Neural crest cell (in vitro differentiated cells): ENCODE measurements at regions not wholly inside any gene's neighbourhood (a gene's known extent, or its start where the extent isn't known, plus 50 kb on each side); places are given as distances from the start of the nearest gene placed in this dataset.
A peak's percentile ranks its signal among the peaks of the same experiment; 100 is the strongest.

ENCODE experiments used
- DNase-seq: peaks from one replicate; pipeline ENCODE4 v3.0.0; 2021; ENCODE audit warnings: low read depth, mixed read lengths, low spot score
- H3K27ac Mint-ChIP-seq: one replicate; pipeline ENCODE4 v1.8.0; 2021; ENCODE audit warnings: mild to moderate bottlenecking, mixed read lengths; ENCODE audit not compliant: unreplicated experiment
- H3K27me3 Mint-ChIP-seq: 2 replicates; pipeline ENCODE4 v1.8.0; 2021; ENCODE audit warnings: low read depth, mild to moderate bottlenecking, mixed read lengths
- H3K36me3 Mint-ChIP-seq: 2 replicates; pipeline ENCODE4 v1.8.0; 2021; ENCODE audit warnings: low read depth, mild to moderate bottlenecking, mixed read lengths
- H3K4me1 Mint-ChIP-seq: 2 replicates; pipeline ENCODE4 v1.8.0; 2021; ENCODE audit warnings: mixed read lengths
- H3K4me3 Mint-ChIP-seq: one replicate; pipeline ENCODE4 v1.8.0; 2021; ENCODE audit warnings: mild to moderate bottlenecking, mixed read lengths
- H3K9me3 Mint-ChIP-seq: 2 replicates; pipeline ENCODE4 v1.8.0; 2021; ENCODE audit warnings: mixed read lengths
- CTCF ChIP-seq: fragments of 200-600 bp; sonication (generic); conservative IDR thresholded peaks from 2 replicates; pipeline ENCODE4 v1.5.0; 2021; ENCODE audit warnings: antibody characterized with exemption, mild to moderate bottlenecking

- Mint-ChIP-seq H3K27me3 (no peaks in the 10 kb centered on the region), H3K4me1 (no peaks in the 10 kb centered on the region), H3K4me3 (no peak overlapping the region), H3K36me3 (no peaks in the 10 kb centered on the region), H3K27ac (peak overlapping the region; percentile 5), H3K9me3 (peaks cover under 1% of the 10 kb centered on the region)
- no peak for DNase-seq
- TF ChIP-seq CTCF: no peak
Measured at GRCh38 chr6:56869346-56869745, 85.6 kb upstream of the BEND6 start.

DNA sequence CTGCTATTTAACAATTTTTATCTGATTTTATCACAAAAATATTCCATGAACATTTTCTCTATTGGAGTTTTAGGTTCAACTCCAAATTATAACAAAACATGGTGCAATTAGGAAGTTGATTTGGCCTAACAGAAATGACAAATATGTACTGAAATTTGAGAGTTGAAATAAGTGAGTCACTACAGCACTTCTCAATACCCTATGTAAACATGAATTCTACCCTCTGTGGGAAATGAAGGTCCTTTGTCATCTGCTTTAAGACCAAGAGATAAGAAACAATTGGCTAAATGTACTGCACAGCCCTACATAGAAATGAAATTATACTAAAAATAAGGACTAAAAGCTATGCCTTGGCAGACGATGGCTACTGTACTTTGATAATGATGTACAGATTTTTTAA, 86.2 kb upstream of the BEND6 start:
- Mint-ChIP-seq H3K4me3 (no peak overlapping the region), H3K4me1 (peaks cover 3% of the 10 kb centered on the region), H3K27ac (no peak overlapping the region), H3K36me3 (no peaks in the 10 kb centered on the region), H3K27me3 (no peaks in the 10 kb centered on the region), H3K9me3 (no peaks in the 10 kb centered on the region)
- no peak for TF ChIP-seq CTCF
- no peak for DNase-seq

- no peak for TF ChIP-seq CTCF
- Mint-ChIP-seq H3K36me3 (no peaks in the 10 kb centered on the region), H3K27ac (no peak overlapping the region), H3K27me3 (no peaks in the 10 kb centered on the region), H3K9me3 (no peaks in the 10 kb centered on the region), H3K4me1 (peaks cover 8% of the 10 kb centered on the region), H3K4me3 (no peak overlapping the region)
- DNase-seq: no peak
Measured at GRCh38 chr6:56866917-56867522, 87.9 kb upstream of the BEND6 start.

- peaks cover 8% of the 10 kb centered on the region for H3K4me1 Mint-ChIP-seq
Measured at GRCh38 chr6:56865081-56865875, 89.6 kb upstream of the BEND6 start.

DNA sequence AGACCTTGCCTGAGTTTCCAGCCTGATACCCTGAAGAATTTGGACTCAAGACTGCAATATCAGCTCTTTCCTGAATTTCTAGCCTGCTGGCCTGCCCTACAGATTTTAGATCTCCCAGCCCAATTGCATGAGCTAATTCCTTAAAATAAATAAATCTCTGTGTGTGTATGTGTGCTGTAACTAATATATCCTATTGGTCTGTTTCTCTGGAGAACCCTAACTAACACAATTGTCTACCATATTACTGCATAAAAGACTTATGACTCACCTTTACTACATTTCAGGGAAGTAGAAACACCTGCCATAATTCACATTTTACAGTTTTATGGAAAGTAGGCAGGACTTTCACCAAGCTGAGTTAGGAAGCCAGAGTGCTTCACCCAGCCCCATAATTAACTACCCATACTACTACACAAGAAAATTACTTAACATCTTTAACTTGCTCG, 90.7 kb upstream of the BEND6 start:
- H3K9me3 Mint-ChIP-seq: no peaks in the 10 kb centered on the region
- no peak overlapping the region for H3K27ac Mint-ChIP-seq
- H3K4me3 Mint-ChIP-seq: no peak overlapping the region
- H3K36me3 Mint-ChIP-seq: no peaks in the 10 kb centered on the region
- no peaks in the 10 kb centered on the region for H3K27me3 Mint-ChIP-seq
- TF ChIP-seq CTCF: no peak
- peaks cover 8% of the 10 kb centered on the region for H3K4me1 Mint-ChIP-seq
- DNase-seq: no peak

More at GRCh38 chr6:56865081-56865875, 89.6 kb upstream of the BEND6 start:
- no peaks in the 10 kb centered on the region for H3K9me3 Mint-ChIP-seq
- peak overlapping the region; percentile 53 for H3K27ac Mint-ChIP-seq
- no peaks in the 10 kb centered on the region for H3K27me3 Mint-ChIP-seq
- no peaks in the 10 kb centered on the region for H3K36me3 Mint-ChIP-seq
- no peak overlapping the region for H3K4me3 Mint-ChIP-seq
- no peak for DNase-seq
- TF ChIP-seq CTCF: no peak
